ENCODE measurements at regions not wholly inside any gene's neighbourhood (a gene's known extent, or its start where the extent isn't known, plus 50 kb on each side); places are given as distances from the start of the nearest gene placed in this dataset.
"Not testable (repeated sequence)": the region's sequence is repeated elsewhere in the genome, so short reads cannot be mapped to it uniquely, and the experiment has no call there.

DNA sequence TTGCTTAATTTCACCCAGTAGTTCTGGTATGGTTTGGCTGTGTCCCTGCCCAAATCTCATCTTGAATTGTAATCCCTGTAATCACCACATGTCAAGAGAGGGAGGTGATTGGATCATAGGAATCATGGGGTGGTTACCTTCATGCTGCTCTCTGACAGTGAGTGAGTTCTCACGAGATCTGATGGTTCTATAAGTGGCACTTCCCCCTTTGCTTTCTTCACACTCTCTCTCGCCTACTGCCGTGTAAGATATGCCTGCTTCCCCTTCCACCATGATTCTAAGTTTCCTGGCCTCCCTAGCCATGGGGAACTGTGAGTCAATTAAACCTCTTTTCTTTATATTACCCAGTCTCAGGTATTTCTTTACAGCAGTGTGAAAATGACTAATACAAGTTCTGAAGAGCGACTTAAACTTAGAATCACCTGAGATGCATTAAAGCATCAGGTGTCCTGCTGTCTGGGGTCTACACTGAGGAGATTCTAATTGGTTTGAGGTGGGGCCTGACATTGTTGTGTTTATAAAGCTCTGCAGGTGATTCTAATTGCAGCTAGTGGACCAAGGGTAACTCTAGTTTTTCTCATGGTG, 82.1 kb upstream of the DTNBP1 start:
- TF ChIP-seq CTCF (IDR thresholded peaks at IDR 0.05; ENCODE audit: low read depth, low read length): no peak
- DNase-seq (ENCODE audit: extremely low read depth, low read depth): no peak

DNA sequence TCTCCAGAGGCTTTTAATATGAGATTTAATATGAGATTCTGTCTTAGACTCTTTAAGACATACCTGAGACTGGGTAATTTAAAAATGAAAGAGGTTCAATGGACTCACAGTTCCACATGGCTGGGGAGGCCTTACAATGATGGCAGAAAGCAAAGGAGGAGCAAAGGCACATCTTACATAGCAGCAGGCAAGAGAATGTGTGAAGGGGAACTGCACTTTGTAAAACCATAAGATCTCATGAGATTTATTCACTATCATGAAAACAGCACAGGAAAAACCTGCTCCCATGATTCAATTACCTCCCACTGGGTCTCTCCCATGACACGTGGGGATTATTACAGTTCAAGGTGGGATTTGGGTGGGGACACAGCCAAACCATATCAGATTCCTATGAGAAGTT, 79.2 kb upstream of the DTNBP1 start:
- DNase-seq (ENCODE audit: extremely low read depth, low read depth): not testable (repeated sequence)

DNA sequence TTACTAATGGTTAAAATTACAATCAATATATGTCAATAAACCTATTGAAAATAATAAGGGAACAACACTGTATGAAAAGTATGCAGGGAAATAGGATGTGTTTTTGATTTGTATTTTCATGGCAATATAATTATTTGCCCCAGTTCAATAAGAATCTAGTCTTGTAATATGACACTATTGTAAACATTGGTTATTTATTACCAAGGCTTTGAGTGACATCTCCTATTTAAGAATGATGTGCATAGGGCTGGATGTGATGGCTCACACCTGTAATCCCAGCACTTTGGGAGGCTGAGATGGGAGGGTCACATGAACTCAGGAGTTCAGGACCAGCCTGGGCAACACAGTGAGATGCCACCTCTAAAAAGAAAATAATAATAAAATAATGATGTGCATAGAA, 78.6 kb upstream of the DTNBP1 start:
- no peak for TF ChIP-seq CTCF (IDR thresholded peaks at IDR 0.05; ENCODE audit: low read depth, low read length)
- no peak for DNase-seq (ENCODE audit: extremely low read depth, low read depth)

DNA sequence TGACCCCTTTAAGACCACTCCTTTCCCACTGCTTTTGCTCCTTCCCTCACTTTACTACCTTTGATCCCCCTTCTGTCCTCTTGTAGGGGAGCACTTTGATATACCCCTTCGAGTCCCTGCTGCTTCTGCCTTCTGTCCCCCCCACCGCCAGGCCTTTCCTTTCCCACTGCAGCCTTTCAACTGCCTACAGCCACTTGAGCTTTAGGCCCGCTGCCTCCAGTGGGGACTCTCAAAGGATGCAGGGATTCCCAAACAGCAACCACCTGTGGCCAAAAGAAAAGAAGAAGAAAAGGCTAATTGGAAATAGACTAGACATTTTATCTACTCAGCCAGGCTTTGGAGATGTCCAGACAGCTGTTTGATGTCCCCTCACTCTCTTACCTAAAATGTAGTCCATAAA, 77.0 kb upstream of the DTNBP1 start:
- TF ChIP-seq CTCF (IDR thresholded peaks at IDR 0.05; ENCODE audit: low read depth, low read length): no peak
- no peak for DNase-seq (ENCODE audit: extremely low read depth, low read depth)

GRCh38 chr6:15739353-15739752, 76.5 kb upstream of the DTNBP1 start:
- no peak for DNase-seq (ENCODE audit: extremely low read depth, low read depth)
- TF ChIP-seq CTCF (IDR thresholded peaks at IDR 0.05; ENCODE audit: low read depth, low read length): no peak

DNA sequence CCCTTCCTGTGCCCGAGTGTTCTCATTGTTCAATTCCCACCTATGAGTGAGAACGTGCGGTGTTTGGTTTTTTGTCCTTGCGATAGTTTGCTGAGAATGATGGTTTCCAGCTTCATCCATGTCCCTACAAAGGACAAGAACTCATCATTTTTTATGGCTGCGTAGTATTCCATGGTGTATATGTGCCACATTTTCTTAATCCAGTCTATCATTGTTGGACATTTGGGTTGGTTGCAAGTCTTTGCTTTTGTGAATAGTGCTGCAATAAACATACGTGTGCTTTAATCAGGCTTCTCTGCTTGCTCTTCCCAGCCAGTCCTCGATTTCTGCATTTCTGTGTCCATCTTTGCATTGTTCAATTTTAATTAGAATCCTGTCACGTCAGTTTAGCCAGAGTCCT, 75.4 kb upstream of the DTNBP1 start:
- not testable (repeated sequence) for DNase-seq (ENCODE audit: extremely low read depth, low read depth)

DNA sequence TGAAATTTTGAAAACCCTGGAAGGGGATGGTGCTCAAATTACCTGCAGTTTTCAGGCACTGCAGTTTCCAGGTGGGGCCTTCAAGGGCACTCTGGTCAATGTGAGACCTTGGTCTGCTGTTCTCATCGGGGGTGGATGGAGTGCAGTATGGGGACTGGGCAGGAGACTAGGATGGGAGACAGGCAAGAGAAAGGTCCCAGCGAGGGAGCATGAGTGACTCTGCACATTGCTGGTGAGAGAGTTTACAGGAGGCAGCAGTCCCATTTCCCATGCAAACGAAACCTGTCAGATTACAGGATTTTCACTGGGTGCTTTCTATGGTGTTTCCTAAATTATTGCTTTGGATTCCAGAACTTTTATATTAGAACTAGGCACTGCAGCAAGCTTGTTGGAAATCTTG, 73.5 kb upstream of the DTNBP1 start:
- TF ChIP-seq CTCF (IDR thresholded peaks at IDR 0.05; ENCODE audit: low read depth, low read length): no peak
- DNase-seq (ENCODE audit: extremely low read depth, low read depth): no peak

DNA sequence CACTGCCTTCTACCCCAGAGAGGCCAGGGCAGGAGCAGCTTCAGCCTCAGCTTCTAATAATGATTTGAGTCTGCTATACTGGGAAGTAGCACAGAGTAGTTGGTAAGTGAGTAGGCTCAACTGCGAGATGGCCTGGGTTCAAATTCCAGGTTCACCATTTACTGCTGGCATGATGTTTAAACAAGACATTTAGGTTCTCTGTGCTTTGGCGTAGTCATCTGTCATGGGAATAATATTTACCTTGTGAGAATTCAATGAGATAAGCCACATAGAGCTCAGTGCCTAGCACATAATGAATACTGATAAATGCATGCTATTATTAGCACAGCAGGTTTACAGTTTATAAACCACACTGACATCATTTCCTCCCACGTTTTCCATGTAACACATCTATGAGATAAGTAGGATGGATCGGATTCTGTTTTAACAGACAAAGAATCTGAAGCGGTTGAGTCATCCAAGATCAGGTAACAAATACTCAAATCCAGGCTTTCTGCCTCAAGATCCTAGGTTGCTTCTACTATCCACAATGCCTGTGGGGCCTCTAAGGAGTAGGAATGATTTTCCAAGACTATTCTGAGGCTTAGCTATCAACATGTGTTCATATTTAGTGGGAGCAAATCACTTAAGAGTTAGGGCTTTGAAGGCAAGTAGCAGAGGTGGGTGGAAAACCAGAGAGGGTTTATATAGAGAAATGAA, 72.9 kb upstream of the DTNBP1 start:
- DNase-seq (ENCODE audit: extremely low read depth, low read depth): no peak

More for the DNA sequence above, 72.9 kb upstream of the DTNBP1 start:
- TF ChIP-seq CTCF (IDR thresholded peaks at IDR 0.05; ENCODE audit: low read depth, low read length): no peak

All from AG09319 (cell line).